Ectodermal cell (in vitro differentiated cells): ENCODE measurements at regions not wholly inside any gene's neighbourhood (a gene's known extent, or its start where the extent isn't known, plus 50 kb on each side); places are given as distances from the start of the nearest gene placed in this dataset.

ENCODE experiments used
- H3K27ac ChIP-seq: 2 replicates; pipeline ENCODE4 v1.7.0; 2013; ENCODE audit warnings: mild to moderate bottlenecking, low read depth, low read length; ENCODE audit not compliant: insufficient read depth, poor library complexity, severe bottlenecking
- H3K27me3 ChIP-seq: 2 replicates; pipeline ENCODE4 v1.7.0; 2013; ENCODE audit warnings: mild to moderate bottlenecking, low read length; ENCODE audit not compliant: insufficient read depth, control insufficient read depth, poor library complexity, severe bottlenecking
- H3K36me3 ChIP-seq: one replicate; pipeline ENCODE4 v1.7.0; 2013; ENCODE audit warnings: low read length; ENCODE audit not compliant: control insufficient read depth, insufficient read depth
- H3K4me1 ChIP-seq: one replicate; pipeline ENCODE4 v1.7.0; 2013; ENCODE audit warnings: low read length; ENCODE audit not compliant: control insufficient read depth, insufficient read depth
- H3K4me3 ChIP-seq: 2 replicates; pipeline ENCODE4 v1.7.0; 2013; ENCODE audit warnings: low read depth, low read length, control low read depth; ENCODE audit not compliant: insufficient read depth
- H3K9me3 ChIP-seq: 2 replicates; pipeline ENCODE4 v1.7.0; 2013; ENCODE audit warnings: mild to moderate bottlenecking, low read length, moderate library complexity; ENCODE audit not compliant: control insufficient read depth
- WGBS, 2 experiments: methylation state at CpG; one replicate each; pipeline ENCODE4 v1.1.7; 2013; ENCODE audit warnings: missing lambda C conversion rate in 2 of 2; 5-methylcytosine and 5-hydroxymethylcytosine counted together

- no peak overlapping the region for H3K4me3 ChIP-seq
- no peaks in the 10 kb centered on the region for H3K36me3 ChIP-seq
- H3K27me3 ChIP-seq, result no peaks in the 10 kb centered on the region
- H3K27ac ChIP-seq, result no peak overlapping the region
- no peaks in the 10 kb centered on the region for H3K9me3 ChIP-seq
- H3K4me1 ChIP-seq, result no peaks in the 10 kb centered on the region
- WGBS, 2 experiments, result 95 to 97% methylated on average over 2 of the region's 2 CpGs
These were observed 134.1 kb upstream of the HS3ST3A1 start for GRCh38 chr17:13735861-13736260.

- Histone ChIP-seq H3K4me1 (no peaks in the 10 kb centered on the region), H3K27ac (no peak overlapping the region)
These were observed 135.2 kb upstream of the HS3ST3A1 start for GRCh38 chr17:13736916-13737315.

GRCh38 chr17:13740686-13741085 is 139.0 kb upstream of the HS3ST3A1 start:
- Histone ChIP-seq H3K27ac (no peak overlapping the region), H3K9me3 (no peaks in the 10 kb centered on the region), H3K27me3 (no peaks in the 10 kb centered on the region), H3K4me1 (no peaks in the 10 kb centered on the region), H3K4me3 (no peak overlapping the region), H3K36me3 (no peaks in the 10 kb centered on the region)
- 88 to 95% methylated on average over 2 to 3 of the region's 3 CpGs for WGBS, 2 experiments

More at GRCh38 chr17:13736916-13737315, 135.2 kb upstream of the HS3ST3A1 start:
- Histone ChIP-seq H3K27me3 (no peaks in the 10 kb centered on the region), H3K9me3 (no peaks in the 10 kb centered on the region), H3K4me3 (no peak overlapping the region), H3K36me3 (no peaks in the 10 kb centered on the region)

GRCh38 chr17:13741744-13742143 is 140.0 kb upstream of the HS3ST3A1 start:
- Histone ChIP-seq H3K36me3 (no peaks in the 10 kb centered on the region), H3K4me1 (no peaks in the 10 kb centered on the region), H3K9me3 (no peaks in the 10 kb centered on the region), H3K27me3 (no peaks in the 10 kb centered on the region), H3K27ac (no peak overlapping the region), H3K4me3 (no peak overlapping the region)
- no CpG with 5 or more reads among the region's 1 CpG for WGBS, 2 experiments

GRCh38 chr17:13743906-13744305 is 142.2 kb upstream of the HS3ST3A1 start:
- Histone ChIP-seq H3K36me3 (no peaks in the 10 kb centered on the region), H3K27ac (no peak overlapping the region), H3K4me3 (no peak overlapping the region), H3K4me1 (no peaks in the 10 kb centered on the region), H3K9me3 (no peaks in the 10 kb centered on the region), H3K27me3 (no peaks in the 10 kb centered on the region)
- 85 to 95% methylated on average over 3 of the region's 3 CpGs for WGBS, 2 experiments

GRCh38 chr17:13746404-13746803 is 144.7 kb upstream of the HS3ST3A1 start:
- 94 to 95% methylated on average over 9 of the region's 9 CpGs for WGBS, 2 experiments
- Histone ChIP-seq H3K9me3 (no peaks in the 10 kb centered on the region), H3K4me3 (no peak overlapping the region), H3K27me3 (no peaks in the 10 kb centered on the region), H3K27ac (no peak overlapping the region), H3K36me3 (no peaks in the 10 kb centered on the region), H3K4me1 (peaks cover 10% of the 10 kb centered on the region)

GRCh38 chr17:13749166-13749890 is 147.6 kb upstream of the HS3ST3A1 start:
- Histone ChIP-seq H3K27me3 (no peaks in the 10 kb centered on the region), H3K9me3 (no peaks in the 10 kb centered on the region), H3K36me3 (no peaks in the 10 kb centered on the region), H3K27ac (no peak overlapping the region), H3K4me3 (no peak overlapping the region), H3K4me1 (peaks cover 10% of the 10 kb centered on the region)
- 91 to 97% methylated on average over 5 of the region's 5 CpGs for WGBS, 2 experiments

GRCh38 chr17:13749891-13750235 is 148.1 kb upstream of the HS3ST3A1 start:
- no peaks in the 10 kb centered on the region for H3K36me3 ChIP-seq
- H3K27ac ChIP-seq, result no peak overlapping the region
- no peak overlapping the region for H3K4me3 ChIP-seq
- H3K27me3 ChIP-seq, result no peaks in the 10 kb centered on the region
- no peaks in the 10 kb centered on the region for H3K9me3 ChIP-seq
- peaks cover 10% of the 10 kb centered on the region for H3K4me1 ChIP-seq
- WGBS, 2 experiments, result 38 to 49% methylated on average over 1 of the region's 1 CpG

GRCh38 chr17:13750816-13751793 is 149.4 kb upstream of the HS3ST3A1 start:
- 55 to 61% methylated on average over 12 of the region's 12 CpGs for WGBS, 2 experiments
- H3K4me1 ChIP-seq, result peaks cover 10% of the 10 kb centered on the region
- H3K4me3 ChIP-seq, result no peak overlapping the region
- H3K36me3 ChIP-seq, result no peaks in the 10 kb centered on the region
- H3K27ac ChIP-seq, result no peak overlapping the region
- no peaks in the 10 kb centered on the region for H3K9me3 ChIP-seq
- no peaks in the 10 kb centered on the region for H3K27me3 ChIP-seq

GRCh38 chr17:13753154-13753553 is 151.4 kb upstream of the HS3ST3A1 start:
- H3K9me3 ChIP-seq, result no peaks in the 10 kb centered on the region
- 60 to 65% methylated on average over 3 of the region's 3 CpGs for WGBS, 2 experiments
- H3K4me1 ChIP-seq, result peaks cover 10% of the 10 kb centered on the region
- H3K4me3 ChIP-seq, result no peak overlapping the region
- no peaks in the 10 kb centered on the region for H3K27me3 ChIP-seq
- H3K36me3 ChIP-seq, result no peaks in the 10 kb centered on the region
- H3K27ac ChIP-seq, result no peak overlapping the region
